Cardiac muscle cell (in vitro differentiated cells and primary cell): ENCODE measurements at regions not wholly inside any gene's neighbourhood (a gene's known extent, or its start where the extent isn't known, plus 50 kb on each side); places are given as distances from the start of the nearest gene placed in this dataset.

ENCODE experiments used
- DNase-seq, 2 donors: peaks; one replicate each; pipeline versions ENCODE4 v3.0.0 to v3.0.0-alpha.2; 2010 to 2017; ENCODE audit warnings: low read depth in 1 of 2, low spot score in 1 of 2
- H3K27ac ChIP-seq: fragments of 200-600 bp; sonication (generic); 2 replicates; pipeline ENCODE4 v1.5.1; 2016
- H3K27me3 ChIP-seq: fragments of 200-600 bp; sonication (generic); 2 replicates; pipeline ENCODE4 v1.6.0; 2016; ENCODE audit warnings: control low read depth
- H3K36me3 ChIP-seq: fragments of 200-600 bp; sonication (generic); 2 replicates; pipeline ENCODE4 v1.5.1; 2016; ENCODE audit warnings: control low read depth
- H3K4me1 ChIP-seq: fragments of 200-600 bp; sonication (generic); 2 replicates; pipeline ENCODE4 v1.8.1; 2017; ENCODE audit warnings: low read depth, mild to moderate bottlenecking, mixed run types
- H3K4me3 ChIP-seq: fragments of 200-600 bp; sonication (generic); 2 replicates; pipeline ENCODE4 v1.5.1; 2016; ENCODE audit warnings: mild to moderate bottlenecking
- H3K9me3 ChIP-seq: fragments of 200-600 bp; sonication (generic); 2 replicates; pipeline ENCODE4 v1.5.1; 2017; ENCODE audit warnings: low read depth, mild to moderate bottlenecking, control low read depth
- CTCF ChIP-seq: IDR thresholded peaks from 2 replicates; pipeline ENCODE4 v1.5.1; 2012; ENCODE audit warnings: low read depth, mild to moderate bottlenecking, low read length

GRCh38 chr1:172815740-172816139, 156.8 kb downstream of the FASLG start:
- DNase-seq: no peak
- Histone ChIP-seq H3K27me3 (no peaks in the 10 kb centered on the region), H3K4me3 (no peak overlapping the region), H3K9me3 (no peaks in the 10 kb centered on the region), H3K36me3 (no peaks in the 10 kb centered on the region), H3K4me1 (no peaks in the 10 kb centered on the region), H3K27ac (no peak overlapping the region)
- no peak for TF ChIP-seq CTCF

GRCh38 chr1:172818841-172819527, 160.1 kb downstream of the FASLG start:
- DNase-seq: peak in 1 of 2 donors; percentile 34
- H3K27me3 ChIP-seq: no peaks in the 10 kb centered on the region
- no peaks in the 10 kb centered on the region for H3K9me3 ChIP-seq
- H3K27ac ChIP-seq: no peak overlapping the region
- TF ChIP-seq CTCF: no peak
- no peaks in the 10 kb centered on the region for H3K4me1 ChIP-seq
- no peak overlapping the region for H3K4me3 ChIP-seq
- no peaks in the 10 kb centered on the region for H3K36me3 ChIP-seq

GRCh38 chr1:172820475-172821158, 161.7 kb downstream of the FASLG start:
- Histone ChIP-seq H3K4me3 (no peak overlapping the region), H3K27me3 (no peaks in the 10 kb centered on the region), H3K27ac (no peak overlapping the region), H3K4me1 (no peaks in the 10 kb centered on the region), H3K9me3 (no peaks in the 10 kb centered on the region), H3K36me3 (no peaks in the 10 kb centered on the region)
- no peak for TF ChIP-seq CTCF
- no peak for DNase-seq

- Histone ChIP-seq H3K4me3 (no peak overlapping the region), H3K36me3 (no peaks in the 10 kb centered on the region), H3K27me3 (no peaks in the 10 kb centered on the region), H3K9me3 (no peaks in the 10 kb centered on the region), H3K4me1 (peaks cover 3% of the 10 kb centered on the region), H3K27ac (no peak overlapping the region)
- no peak for TF ChIP-seq CTCF
- DNase-seq: peak; percentile 22 to 64
Measured at GRCh38 chr1:172821609-172822274, 162.8 kb downstream of the FASLG start.

GRCh38 chr1:172822886-172823285, 164.0 kb downstream of the FASLG start:
- H3K4me3 ChIP-seq: no peak overlapping the region
- H3K27ac ChIP-seq: no peak overlapping the region
- H3K36me3 ChIP-seq: no peaks in the 10 kb centered on the region
- peaks cover 3% of the 10 kb centered on the region for H3K4me1 ChIP-seq
- TF ChIP-seq CTCF: no peak
- H3K27me3 ChIP-seq: no peaks in the 10 kb centered on the region
- DNase-seq: no peak
- no peaks in the 10 kb centered on the region for H3K9me3 ChIP-seq
